NCI-H2196 (cell line): ENCODE measurements at regions not wholly inside any gene's neighbourhood (a gene's known extent, or its start where the extent isn't known, plus 50 kb on each side); places are given as distances from the start of the nearest gene placed in this dataset.
"Not testable (repeated sequence)": the region's sequence is repeated elsewhere in the genome, so short reads cannot be mapped to it uniquely, and the experiment has no call there.

Experiments used
- DNase-seq: peaks from one replicate; lab custom pipeline; 2025; ENCODE audit not compliant: unreplicated experiment; lab: John Stamatoyannopoulos, UW

DNA sequence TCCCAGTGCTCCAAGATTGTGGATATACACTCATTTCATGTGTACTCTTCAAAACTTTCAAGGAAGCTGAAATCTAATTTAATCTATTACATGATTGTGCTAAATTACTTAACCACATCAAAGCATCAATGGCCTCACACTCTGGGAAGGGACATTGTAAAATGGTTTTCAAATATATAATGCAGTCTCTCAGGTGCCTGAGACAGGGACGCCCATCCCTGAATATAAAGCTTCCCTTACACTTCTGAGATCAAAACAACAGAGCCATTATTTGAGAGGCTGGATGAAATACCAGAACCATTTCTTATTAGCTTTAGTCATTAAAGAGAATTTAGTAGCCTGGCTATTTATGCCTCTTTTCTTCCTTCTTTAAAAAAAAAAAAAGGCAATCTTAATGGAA lies 259.2 kb upstream of the NFIA start:
- DNase-seq = no peak

DNA sequence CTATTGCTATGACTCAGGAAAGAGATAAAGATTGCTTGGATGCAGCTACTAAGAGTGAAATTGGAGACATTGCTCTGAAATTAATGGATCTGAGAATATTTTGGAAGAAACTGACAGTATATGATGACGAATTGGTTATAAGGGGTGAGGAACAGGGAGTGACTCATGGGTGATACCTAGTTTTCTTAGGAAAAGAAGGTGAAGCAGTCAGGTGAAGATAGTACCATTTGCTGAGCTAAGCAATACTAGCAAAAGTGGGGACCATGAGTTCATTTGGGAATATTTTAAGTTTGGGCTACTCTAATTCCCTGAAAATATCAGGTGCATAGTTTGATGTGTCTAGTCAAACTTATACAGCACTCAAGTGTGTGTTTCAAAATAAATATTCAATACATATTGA lies 260.1 kb upstream of the NFIA start:
- no peak for DNase-seq

DNA sequence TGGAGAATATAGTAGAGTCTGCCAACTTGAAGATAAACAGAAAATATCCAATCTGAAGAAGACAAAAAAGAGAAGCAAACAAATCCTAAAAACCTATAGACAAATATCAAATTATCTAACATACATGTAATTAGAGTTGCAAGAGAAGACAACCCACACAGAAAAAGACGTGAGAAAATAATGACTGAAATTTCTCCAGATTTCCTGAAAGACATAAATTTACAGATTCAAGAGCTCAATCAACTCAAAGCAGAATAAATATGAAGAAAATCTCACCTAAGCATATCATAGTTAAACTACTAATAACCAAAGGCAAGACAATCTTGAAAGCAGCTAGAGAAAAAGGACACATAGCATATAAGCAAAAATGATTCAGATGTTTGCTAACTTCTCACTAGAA lies 261.2 kb upstream of the NFIA start:
- DNase-seq = no peak

DNA sequence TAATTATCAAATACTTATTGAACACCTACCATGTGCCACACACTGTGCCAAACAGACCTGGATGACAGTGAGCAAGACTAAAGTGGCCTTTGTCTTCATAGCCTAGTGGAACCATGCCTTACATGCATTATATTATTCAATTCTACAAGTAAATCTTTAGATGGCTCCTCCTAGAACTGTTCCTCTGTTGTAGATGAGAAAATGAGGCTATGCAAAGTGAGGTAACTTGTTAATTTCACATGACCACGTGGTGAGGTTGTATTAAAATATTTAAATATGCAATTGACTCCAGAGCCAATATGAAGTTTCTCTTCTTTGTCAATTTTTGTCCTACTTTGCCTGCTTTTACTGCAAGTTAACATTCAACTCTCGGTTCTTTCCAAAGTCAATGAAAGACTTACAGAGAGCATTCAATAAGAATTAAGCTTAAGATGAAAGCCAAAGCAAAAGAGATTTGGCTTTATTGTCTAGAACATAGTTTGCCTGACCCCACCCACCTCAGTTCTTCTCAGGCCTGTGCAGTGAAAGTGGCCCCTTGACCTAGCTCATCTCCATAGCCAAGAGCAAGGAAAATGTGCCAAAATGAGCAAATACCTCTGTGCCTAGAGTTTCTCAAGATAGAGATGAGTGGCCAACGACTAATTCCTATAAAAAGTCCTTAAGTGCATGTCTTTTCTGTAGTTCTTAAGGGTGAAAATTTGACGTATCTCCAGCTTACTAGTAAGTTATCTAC lies 263.2 kb upstream of the NFIA start:
- DNase-seq = no peak

DNA sequence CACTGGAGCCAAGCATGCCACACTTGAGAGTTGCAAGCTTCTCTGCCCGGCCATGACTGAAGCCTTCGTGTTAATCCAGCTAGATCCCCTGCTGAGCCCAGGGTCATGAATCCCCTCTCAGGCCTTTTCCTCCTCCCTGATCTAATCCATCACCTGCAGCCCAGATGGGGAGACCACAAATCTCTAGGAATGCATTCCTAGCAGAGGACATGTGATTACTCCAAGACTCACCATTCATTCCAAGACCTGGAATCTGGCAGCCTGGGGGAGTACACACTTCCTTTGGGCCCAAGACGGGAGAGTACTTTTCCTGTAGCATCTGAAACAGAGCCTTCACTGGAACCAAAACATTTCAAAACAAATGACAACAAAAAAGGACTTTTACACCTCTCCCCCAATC lies 269.3 kb upstream of the NFIA start:
- DNase-seq = no peak

DNA sequence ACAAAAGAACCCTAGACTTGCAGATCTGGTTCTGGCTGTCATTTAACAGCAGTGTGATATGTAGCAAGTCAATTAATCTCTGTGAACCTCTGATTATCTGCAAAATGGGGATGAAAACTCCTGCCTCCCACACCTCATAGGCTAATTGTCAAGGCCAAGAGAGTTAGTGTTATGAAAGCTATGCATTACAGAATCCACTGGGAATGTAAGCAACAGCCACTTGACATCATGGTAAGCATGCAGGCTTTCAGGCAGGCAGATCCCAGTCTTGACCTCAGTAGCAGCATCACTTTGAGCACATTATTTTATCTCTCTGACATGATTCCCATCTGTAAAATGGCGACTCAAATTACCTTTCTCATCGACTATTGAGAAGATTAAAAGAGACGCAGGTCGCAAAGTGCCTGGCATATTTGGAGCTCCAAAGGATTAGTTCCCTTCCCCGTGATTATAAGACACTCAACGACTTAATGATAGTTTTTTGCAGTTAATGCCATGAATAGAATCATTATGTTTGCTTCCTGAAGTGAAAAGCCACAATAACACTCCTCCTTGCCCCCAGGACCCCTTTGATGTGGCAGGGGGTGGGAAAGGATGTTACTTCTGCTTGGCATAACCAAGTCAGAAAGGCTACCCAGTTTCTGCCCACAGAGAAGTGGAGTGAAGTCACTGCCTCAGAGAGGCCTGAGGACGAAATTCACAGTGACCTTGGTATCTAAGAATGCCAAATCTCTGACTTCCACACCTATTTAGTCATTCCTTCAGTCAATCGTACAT lies 273.0 kb upstream of the NFIA start:
- no peak for DNase-seq

DNA sequence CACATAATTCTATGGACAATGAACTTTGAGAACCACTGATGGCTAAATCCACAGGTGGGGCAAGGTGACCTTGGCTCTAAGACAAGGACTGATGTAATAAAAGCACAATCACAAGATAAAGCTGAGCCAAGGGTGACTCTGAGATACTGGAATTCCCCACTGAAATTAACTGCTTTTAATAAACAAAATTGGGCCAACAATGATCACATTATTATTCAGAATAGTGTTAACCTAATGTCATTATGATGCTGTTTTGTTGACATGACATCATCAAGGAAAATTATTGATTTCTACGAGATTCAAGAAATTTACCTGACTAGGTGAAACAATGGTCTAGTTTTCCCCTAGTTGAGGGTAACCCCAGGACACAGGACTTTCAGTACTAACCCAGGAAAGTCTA lies 273.7 kb upstream of the NFIA start:
- no peak for DNase-seq

DNA sequence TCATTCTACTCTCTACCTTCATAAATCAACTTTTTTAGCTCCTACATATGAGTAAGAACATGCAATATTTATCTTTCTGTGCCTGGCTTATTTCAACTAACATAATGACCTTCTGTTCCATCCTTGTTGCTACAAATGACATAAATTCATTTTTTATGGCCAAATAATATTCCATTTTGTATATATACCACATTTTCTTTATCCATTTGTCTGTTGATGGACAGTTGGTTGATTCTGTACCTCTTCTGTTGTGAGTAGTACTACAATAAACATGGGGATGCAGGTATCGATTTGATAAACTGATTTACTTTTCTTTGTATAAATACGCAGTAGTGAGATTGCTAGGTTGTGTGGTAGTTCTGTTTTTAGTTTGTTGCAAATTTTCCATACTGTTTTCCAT lies 279.5 kb upstream of the NFIA start:
- DNase-seq = no peak

DNA sequence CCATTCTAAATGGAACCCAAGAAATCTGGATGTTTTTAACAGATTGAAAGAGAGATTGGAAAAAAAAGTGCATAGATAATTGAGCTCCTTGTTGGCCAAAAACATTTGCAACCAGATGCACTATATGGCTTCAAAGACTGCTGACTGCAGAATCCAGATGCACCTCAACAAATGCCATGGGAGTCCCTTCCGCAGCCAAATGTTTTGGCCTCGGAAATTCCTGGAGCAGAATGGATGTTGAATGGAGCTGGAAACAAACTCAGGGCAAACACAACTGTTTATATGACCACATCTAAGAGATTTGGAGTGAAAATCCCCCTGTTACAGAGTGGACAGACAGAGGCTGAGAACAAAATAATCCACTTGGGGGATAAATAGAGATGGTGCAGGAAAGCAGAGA lies 285.0 kb upstream of the NFIA start:
- no peak for DNase-seq

DNA sequence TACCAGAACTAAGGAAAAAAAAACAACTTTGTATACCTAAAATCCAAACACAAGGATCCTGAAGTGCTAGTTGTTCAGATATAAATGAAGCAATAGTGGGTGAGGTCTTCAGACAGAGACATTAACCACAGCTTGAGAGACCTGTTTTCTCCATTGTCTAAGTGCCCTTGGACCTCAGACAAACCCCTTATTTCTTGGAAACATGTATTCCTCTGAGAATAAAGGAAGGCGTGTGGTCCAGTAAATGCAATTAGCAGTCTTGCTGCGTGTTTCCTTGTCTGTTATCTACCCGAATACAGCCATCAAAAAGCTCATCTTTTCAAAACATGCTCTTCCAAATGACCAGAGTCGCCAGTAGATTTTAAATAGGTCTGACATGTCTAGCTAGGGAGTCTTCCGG lies 291.1 kb upstream of the NFIA start:
- DNase-seq = no peak

DNA sequence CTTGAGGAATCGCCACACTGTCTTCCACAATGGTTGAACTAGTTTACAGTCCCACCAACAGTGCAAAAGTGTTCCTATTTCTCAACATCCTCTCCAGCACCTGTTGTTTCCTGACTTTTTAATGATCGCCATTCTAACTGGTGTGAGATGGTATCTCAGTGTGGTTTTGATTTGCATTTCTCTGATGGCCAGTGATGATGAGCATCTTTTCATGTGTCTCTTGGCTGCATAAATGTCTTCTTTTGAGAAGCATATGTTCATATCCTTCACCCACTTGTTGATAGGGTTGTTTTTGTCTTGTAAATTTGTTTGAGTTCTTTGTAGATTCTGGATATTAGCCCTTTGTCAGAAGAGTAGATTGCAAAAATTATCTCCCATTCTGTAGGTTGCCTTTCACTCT lies 309.3 kb upstream of the NFIA start:
- DNase-seq = not testable (repeated sequence)

DNA sequence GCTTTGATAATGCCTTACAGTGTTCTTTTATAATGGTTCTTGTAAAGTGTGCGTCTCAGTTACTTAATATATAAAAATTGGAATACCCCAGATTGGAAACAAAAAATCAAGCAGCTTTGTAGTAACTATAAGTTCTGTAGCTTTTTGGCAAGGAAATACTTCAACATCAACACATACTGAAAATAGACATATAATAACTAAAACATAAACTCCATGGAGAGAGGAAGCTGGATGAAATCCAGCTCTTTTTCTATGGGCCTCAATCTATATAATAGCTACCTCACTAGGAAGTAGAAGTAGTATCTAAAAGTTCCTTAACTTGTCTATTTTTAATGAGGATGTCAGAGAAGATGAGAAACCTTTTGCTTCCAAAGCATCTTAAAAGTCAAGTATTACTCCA lies 313.3 kb upstream of the NFIA start:
- no peak for DNase-seq

DNA sequence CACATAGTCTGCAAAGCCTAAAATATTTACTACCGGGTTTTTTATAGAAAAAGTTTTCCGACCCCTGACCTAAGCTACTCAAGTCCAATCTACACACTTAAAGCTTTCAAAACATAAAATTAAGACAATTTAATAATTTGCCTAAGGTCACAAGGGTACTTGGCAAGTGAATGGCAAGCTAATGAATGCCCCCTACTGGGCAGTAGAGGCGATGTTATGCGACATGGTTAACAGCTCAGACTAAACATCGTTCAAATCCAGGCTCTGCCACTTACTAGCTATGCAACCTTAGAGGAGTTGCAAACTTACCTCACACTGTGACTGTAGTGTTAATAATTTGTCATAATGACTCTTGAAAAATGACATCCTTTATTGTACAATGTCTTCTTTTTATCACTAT lies 317.2 kb upstream of the NFIA start:
- DNase-seq = peak; percentile 45

DNA sequence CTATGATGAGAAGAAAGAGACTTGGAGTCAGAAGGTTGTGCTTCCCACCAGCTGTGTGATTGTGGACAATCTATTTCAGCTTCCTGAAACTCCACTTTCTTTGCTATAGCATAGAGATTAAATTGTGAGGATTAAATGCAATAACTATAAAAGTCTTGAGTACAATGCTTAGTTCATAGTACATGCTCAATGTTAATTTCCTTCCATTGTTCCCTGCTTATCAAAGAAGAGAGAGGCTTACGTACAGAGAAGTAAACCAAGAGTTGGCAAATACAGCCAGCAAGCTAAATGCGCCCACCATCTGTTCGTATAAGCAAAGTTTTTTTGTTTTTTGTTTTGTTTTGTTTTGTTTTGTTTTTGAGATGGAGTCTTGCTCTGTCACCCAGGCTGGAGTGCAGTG lies 317.9 kb upstream of the NFIA start:
- no peak for DNase-seq

DNA sequence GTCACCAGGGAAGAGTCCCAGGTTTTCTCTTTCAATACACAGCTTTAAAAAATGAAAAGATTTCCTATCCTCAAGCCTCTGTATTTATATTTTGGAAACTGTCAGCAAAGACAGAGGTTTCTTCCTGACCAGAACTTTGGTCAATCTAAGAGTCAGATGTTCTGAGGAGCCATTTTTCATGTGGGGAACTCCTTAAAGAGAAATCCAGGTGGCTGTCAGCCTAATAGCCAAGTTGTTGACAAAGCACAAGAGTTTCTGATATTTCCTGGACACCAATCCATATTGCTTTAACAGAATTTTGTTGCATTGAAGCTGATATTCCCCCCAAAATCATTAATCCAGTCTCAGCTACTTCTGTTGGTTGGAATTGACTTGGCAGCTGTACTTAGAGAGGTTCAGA lies 318.6 kb upstream of the NFIA start:
- DNase-seq = no peak

DNA sequence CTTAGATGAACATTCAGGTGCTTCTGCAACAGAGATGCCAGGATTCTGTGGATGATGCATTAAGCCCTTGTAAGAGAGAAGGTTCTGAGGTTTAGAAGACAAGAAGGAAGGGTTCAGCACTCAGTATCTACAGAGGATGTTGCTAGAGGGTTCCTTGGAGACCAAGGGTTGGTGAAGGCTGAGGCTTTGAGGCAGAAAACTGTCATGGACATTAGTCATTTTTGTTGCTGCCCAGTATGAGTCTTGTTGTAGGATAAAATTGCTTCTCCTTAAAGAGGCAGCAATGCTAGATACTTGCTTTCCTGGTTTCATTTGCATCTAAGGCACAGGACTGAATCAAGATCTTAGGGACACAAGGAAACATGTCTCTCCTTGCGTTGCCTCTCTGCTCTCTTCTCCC lies 319.4 kb upstream of the NFIA start:
- no peak for DNase-seq

DNA sequence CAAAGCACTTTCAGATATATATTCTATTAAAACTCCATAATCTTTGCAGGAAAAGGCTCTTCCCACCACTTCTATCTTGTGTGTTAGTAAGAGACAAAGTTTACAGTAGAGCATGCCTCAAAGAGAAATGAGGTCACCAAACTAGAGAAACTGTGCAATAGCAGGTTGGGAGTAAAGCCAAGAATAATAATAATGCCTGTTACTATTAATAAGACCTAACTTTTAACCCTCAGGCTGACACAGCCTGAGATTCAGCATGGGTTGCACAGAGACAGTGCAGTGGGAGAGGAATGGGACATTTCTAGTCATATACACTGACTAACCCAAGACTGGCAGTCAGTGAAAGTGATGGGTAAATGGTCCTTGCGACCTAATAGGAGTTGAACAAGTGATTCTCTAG lies 320.2 kb upstream of the NFIA start:
- DNase-seq = no peak

DNA sequence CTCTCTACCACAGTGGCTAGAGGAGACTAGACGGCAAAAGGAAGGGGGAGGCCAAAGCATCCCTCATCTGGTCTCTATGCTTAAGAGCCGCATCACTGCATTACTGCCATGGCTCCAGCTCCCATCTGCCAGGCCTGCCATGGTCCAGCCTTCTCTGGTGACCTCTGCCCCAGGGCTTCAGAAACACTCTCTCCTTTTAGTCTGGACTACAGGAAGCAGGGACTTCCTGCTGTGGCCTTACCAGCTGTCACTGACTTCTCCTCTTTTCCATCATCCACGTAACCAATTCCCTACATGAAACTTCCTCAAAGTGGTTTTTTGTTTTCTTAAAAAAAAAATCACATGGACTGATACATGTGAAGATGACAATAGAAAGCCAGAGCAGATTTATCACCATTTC lies 323.1 kb upstream of the NFIA start:
- DNase-seq = no peak

DNA sequence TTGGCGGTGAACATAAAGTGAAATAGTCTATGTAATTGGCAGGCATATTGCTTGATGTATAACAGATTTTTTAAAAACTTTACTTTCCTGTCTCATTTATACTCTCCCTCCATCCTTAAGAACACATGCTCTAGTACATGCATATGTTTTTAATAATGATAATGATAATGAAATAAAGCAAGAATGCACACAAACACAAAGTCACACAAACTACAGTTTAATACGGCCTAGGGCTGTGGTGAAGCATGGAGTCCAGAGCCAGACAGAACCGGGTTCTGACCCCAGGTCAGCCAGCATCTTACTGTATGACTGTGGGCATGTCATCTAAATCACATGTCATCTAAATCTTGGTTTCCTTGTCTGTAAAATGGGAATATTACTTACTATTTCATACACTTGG lies 324.9 kb upstream of the NFIA start:
- DNase-seq = no peak

DNA sequence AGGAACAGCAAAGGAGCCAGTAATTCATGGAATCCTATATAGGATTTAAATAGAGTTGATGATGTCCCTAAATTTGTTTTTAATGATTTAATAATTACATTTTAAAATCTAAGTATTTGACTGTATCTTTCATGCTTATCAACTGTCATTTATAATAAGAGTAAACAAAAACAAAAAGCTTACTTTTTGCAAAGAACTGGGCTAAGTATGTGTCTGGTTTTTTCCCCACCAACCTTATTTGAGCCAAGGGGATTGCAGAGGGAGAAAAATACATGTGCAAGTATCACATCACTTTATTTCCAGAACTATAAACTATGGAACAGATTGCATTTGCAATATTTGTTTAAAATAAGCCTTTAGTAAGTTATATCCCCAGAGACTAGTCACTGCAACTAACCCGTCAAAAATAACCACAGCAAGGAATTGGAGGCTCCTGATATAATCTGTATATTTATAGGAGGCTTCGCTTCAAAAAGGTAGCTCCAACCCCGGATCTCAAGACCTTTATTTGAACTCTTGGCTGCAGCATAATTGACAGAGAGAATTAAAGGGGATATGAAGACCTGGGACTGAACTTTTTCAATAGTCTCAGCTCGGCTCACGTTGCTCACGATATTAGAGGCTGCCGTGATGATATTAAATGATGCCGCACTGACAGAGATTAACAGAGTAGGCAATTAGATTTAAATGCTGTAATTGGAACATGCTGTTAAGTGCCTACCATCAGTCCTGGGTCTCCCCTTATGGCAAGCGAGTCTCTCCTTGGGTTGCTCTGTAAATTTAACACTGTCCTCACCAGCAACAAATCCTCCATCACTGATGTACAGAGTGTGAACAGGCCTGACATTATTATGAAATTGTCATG lies 329.1 kb upstream of the NFIA start:
- no peak for DNase-seq

DNA sequence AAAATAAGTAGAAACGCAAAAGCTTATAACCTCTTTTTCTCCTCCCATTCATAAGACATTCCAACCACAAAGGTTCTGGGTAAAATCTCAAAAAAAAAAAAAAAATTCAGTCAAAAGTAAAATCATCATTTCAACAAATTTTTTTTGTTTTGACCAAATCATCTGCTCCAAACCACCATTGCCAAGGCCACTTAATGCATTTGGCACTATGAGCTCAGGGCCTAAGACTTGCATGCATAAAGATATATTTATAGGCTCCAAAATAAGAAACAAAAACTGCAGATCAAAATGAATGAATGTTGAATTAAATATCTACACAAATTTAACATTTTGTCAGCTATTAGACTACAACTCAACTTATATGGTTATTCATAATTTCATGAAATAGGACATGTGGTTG lies 331.1 kb upstream of the NFIA start:
- no peak for DNase-seq

DNA sequence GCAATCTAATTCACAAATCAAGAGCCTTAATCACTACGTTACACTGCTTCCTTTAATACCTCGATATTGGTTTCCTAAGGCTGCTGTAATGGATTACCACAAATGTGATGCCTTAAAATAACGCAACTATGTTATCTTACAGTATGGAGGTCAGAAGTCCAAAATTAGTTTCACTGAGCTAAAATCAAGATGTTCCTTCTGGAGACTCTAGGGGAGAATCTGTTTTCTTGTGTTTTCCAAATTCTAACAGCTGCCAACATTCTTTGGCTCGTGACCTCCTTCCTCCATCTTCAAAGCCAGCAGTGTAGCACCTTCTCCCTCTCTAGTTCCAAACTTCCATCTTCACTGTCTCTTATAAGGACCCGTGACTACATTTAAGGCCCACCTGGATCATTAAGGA lies 335.0 kb upstream of the NFIA start:
- no peak for DNase-seq
